GM12891 (cell line): ENCODE measurements at regions not wholly inside any gene's neighbourhood (a gene's known extent, or its start where the extent isn't known, plus 50 kb on each side); places are given as distances from the start of the nearest gene placed in this dataset.

Source experiments
- POLR2A ChIP-seq: IDR thresholded peaks from 2 replicates; pipeline ENCODE4 v1.6.1; 2011; ENCODE audit warnings: low read depth, low read length, control low read depth
- POLR2AphosphoS5 ChIP-seq: IDR thresholded peaks from 2 replicates; pipeline ENCODE4 v1.6.1; 2011; ENCODE audit warnings: low read depth, low read length, control low read depth
- POU2F2 ChIP-seq: IDR thresholded peaks from 2 replicates; pipeline ENCODE4 v1.6.1; 2011; ENCODE audit warnings: low read depth, mild to moderate bottlenecking, control low read depth, low read length, moderate library complexity
- SPI1 ChIP-seq: IDR thresholded peaks from 2 replicates; pipeline ENCODE4 v1.6.1; 2011; ENCODE audit warnings: low read depth, low read length, control low read depth
- TAF1 ChIP-seq: IDR thresholded peaks from 2 replicates; pipeline ENCODE4 v1.6.1; 2011; ENCODE audit warnings: low read depth, low read length, control low read depth

DNA sequence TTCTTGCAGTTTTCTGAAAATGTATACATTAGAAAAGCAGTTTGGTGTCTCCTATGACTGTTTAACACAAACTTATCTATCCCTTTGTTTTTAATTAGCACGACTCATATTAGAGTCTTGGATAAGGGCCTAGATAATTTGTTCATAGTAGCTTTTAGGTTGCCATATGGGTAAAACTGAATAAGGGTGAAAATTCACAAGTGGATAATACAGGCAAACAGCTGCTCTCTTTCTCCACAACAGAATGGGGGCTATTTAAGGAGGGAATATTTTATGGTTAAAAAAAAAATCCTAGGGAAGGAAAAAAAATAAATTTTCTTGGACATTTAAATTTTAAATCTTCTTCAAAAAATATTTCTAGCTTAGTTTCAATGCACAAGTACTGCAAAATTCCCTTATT, 1416.1 kb downstream of the GATA3 start:
- no peak for TF ChIP-seq SPI1
- no peak for TF ChIP-seq POLR2AphosphoS5
- no peak for TF ChIP-seq TAF1
- TF ChIP-seq POLR2A = no peak
- no peak for TF ChIP-seq POU2F2
